B cell (primary cell): ENCODE measurements at regions not wholly inside any gene's neighbourhood (a gene's known extent, or its start where the extent isn't known, plus 50 kb on each side); places are given as distances from the start of the nearest gene placed in this dataset.

Source experiments
- ATAC-seq: fragments of 200-7000 bp; cut with Tn5 transposase; one replicate; pipeline ENCODE4 v1.10.0; 2021; ENCODE audit warnings: low read depth, mild to moderate bottlenecking, moderate number of reproducible peaks, moderate library complexity
- CTCF ChIA-PET: fragments of 350-600 bp; sonication (Branson Sonifier 250); formaldehyde crosslinking; loops from one replicate; lab custom pipeline; 2021; ENCODE audit warnings: antibody characterized with exemption, inconsistent platforms; lab: Charles Lee
- POLR2A ChIA-PET: fragments of 350-600 bp; sonication (Branson Sonifier 250); formaldehyde crosslinking; loops from one replicate; lab custom pipeline; 2021; ENCODE audit warnings: antibody characterized with exemption; lab: Charles Lee
- DNase-seq: peaks from one replicate; pipeline ENCODE4 v3.0.0; 2013
- H2AFZ ChIP-seq: 2 replicates; pipeline ENCODE4 v1.6.1; 2012; ENCODE audit warnings: mild to moderate bottlenecking, low read depth, low read length; ENCODE audit not compliant: insufficient read depth, poor library complexity, severe bottlenecking
- H3K27ac ChIP-seq, 2 donors: 1 replicate in 1 of 2; 2 replicates in 1 of 2; pipeline ENCODE4 v1.5.1; 2012 to 2013; ENCODE audit warnings: low read length in 2 of 2, mild to moderate bottlenecking in 2 of 2, moderate library complexity in 1 of 2
- H3K27me3 ChIP-seq, 4 experiments: fragments of 200-600 bp in 1 of 4; sonication (generic) in 1 of 4; replicated peaks in 1 of 4; 1 replicate in 2 of 4; 2 replicates in 2 of 4; pipeline versions ENCODE4 v1.6.1 to v1.7.0; 2013 to 2016; ENCODE audit warnings: low read length in 3 of 4, mild to moderate bottlenecking in 2 of 4, mixed read lengths in 1 of 4, moderate library complexity in 1 of 4; ENCODE audit not compliant: insufficient read depth in 4 of 4, control insufficient read depth in 3 of 4; ENCODE audit errors: control extremely low read depth in 1 of 4
- H3K36me3 ChIP-seq, 2 experiments: replicated peaks in 1 of 2; 1 replicate in 1 of 2; 2 replicates in 1 of 2; pipeline versions ENCODE4 v1.6.1 to v1.7.1; 2013; ENCODE audit warnings: low read length in 1 of 2; ENCODE audit not compliant: insufficient read depth in 2 of 2, control insufficient read depth in 1 of 2; ENCODE audit errors: control extremely low read depth in 1 of 2, extremely low read depth in 1 of 2
- H3K4me1 ChIP-seq, 2 donors: fragments of 200-600 bp in 1 of 2; sonication (generic) in 1 of 2; 1 replicate in 1 of 2; 2 replicates in 1 of 2; pipeline versions ENCODE4 v1.5.1 to v1.6.1; 2013 to 2017; ENCODE audit warnings: low read length in 2 of 2; ENCODE audit not compliant: control insufficient read depth in 2 of 2, insufficient read depth in 2 of 2
- H3K4me2 ChIP-seq: replicated peaks from 2 replicates; pipeline ENCODE3; 2012; ENCODE audit warnings: mild to moderate bottlenecking, low read depth, low read length; ENCODE audit not compliant: poor library complexity, severe bottlenecking
- H3K4me3 ChIP-seq, 5 experiments: fragments of 200-600 bp in 1 of 5; sonication (generic) in 1 of 5; 1 replicate in 3 of 5; 2 replicates in 2 of 5; pipeline versions ENCODE4 v1.5.1 to v1.7.0; 2011 to 2016; ENCODE audit warnings: low read length in 4 of 5, mild to moderate bottlenecking in 4 of 5, low read depth in 2 of 5, control low read depth in 1 of 5, moderate library complexity in 1 of 5; ENCODE audit not compliant: insufficient read depth in 1 of 5; ENCODE audit errors: control extremely low read depth in 1 of 5, extremely low read depth in 1 of 5
- H3K79me2 ChIP-seq: fragments of 200-600 bp; sonication (generic); one replicate; pipeline ENCODE4 v1.6.0; 2016; ENCODE audit warnings: low read length; ENCODE audit not compliant: control insufficient read depth, insufficient read depth
- H3K9ac ChIP-seq: fragments of 200-600 bp; sonication (generic); 2 replicates; pipeline ENCODE4 v1.6.1; 2017; ENCODE audit warnings: mild to moderate bottlenecking, low read length, moderate library complexity
- H3K9me3 ChIP-seq, 3 donors: one replicate each; pipeline versions ENCODE4 v1.6.1 to v1.7.1; 2013; ENCODE audit warnings: low read length in 2 of 3; ENCODE audit not compliant: control insufficient read depth in 2 of 3, insufficient read depth in 1 of 3; ENCODE audit errors: control extremely low read depth in 1 of 3
- H4K20me1 ChIP-seq: 2 replicates; pipeline ENCODE4 v1.6.0; 2012; ENCODE audit warnings: mild to moderate bottlenecking, low read length; ENCODE audit not compliant: insufficient read depth, control insufficient read depth, poor library complexity, severe bottlenecking
- H3K27ac Mint-ChIP-seq: one replicate; pipeline ENCODE4 v1.8.0; 2021; ENCODE audit warnings: mixed read lengths
- H3K27me3 Mint-ChIP-seq: one replicate; pipeline ENCODE4 v1.8.0; 2021; ENCODE audit warnings: mixed read lengths
- H3K4me1 Mint-ChIP-seq: one replicate; pipeline ENCODE4 v1.8.0; 2021; ENCODE audit warnings: mixed read lengths
- H3K4me3 Mint-ChIP-seq: one replicate; pipeline ENCODE4 v1.8.0; 2021; ENCODE audit warnings: mixed read lengths
- H3K9me3 Mint-ChIP-seq: one replicate; pipeline ENCODE4 v1.8.0; 2022; ENCODE audit warnings: mixed read lengths; ENCODE audit not compliant: insufficient read depth
- CTCF ChIP-seq: fragments of 200-600 bp; IDR thresholded peaks from one replicate; pipeline ENCODE4 v1.8.0; 2022; ENCODE audit warnings: antibody characterized with exemption, mild to moderate bottlenecking
- EZH2 ChIP-seq: IDR thresholded peaks from 2 replicates; pipeline ENCODE4 v1.6.1; 2012; ENCODE audit warnings: borderline replicate concordance, low read depth, mild to moderate bottlenecking, moderate library complexity, low read length; ENCODE audit not compliant: insufficient read depth, poor library complexity, severe bottlenecking
- WGBS: methylation state at CpG from one replicate; pipeline ENCODE4 v1.1.5; 2013; ENCODE audit warnings: missing lambda C conversion rate; ENCODE audit not compliant: insufficient coverage; 5-methylcytosine and 5-hydroxymethylcytosine counted together
- intact Hi-C: fragments of 100-400 bp; cut with micrococcal nuclease; formaldehyde crosslinking; loops from one replicate; pipeline ENCODE4 v1.10.0; 2022

- no peaks in the 10 kb centered on the region for H3K27me3 Mint-ChIP-seq
- no peak for DNase-seq
- H3K27ac ChIP-seq = no peak overlapping the region
- 83% methylated on average over 11 of the region's 15 CpGs for WGBS
- H3K9ac ChIP-seq = no peak overlapping the region
- no peaks in the 10 kb centered on the region for H4K20me1 ChIP-seq
- no peaks in the 10 kb centered on the region for H3K4me1 ChIP-seq
- ChIA-PET POLR2A (no interaction called here), CTCF (interaction anchor here (1.1 kb wide), 1 partner anchor 20 kb away, joined by 3 read pairs; no protein-coding TSS in a partner anchor)
- H3K4me3 Mint-ChIP-seq = no peak overlapping the region
- intact Hi-C loops = no loop called here
- no peak for TF ChIP-seq CTCF
- no peak for TF ChIP-seq EZH2
- no peak for ATAC-seq
- H3K4me2 ChIP-seq = no peak overlapping the region
- H3K4me3 ChIP-seq = no peak overlapping the region
- no peak overlapping the region for H3K27ac Mint-ChIP-seq
- no peaks in the 10 kb centered on the region for H3K4me1 Mint-ChIP-seq
- no peaks in the 10 kb centered on the region for H3K9me3 ChIP-seq
- H3K36me3 ChIP-seq = no peaks in the 10 kb centered on the region
- H3K9me3 Mint-ChIP-seq = no peaks in the 10 kb centered on the region
- H3K79me2 ChIP-seq = no peaks in the 10 kb centered on the region
- H2AFZ ChIP-seq = no peak overlapping the region
- H3K27me3 ChIP-seq = no peaks in the 10 kb centered on the region
Observed at GRCh38 chr16:54540525-54541180, 254.1 kb upstream of the IRX3 start.

- Mint-ChIP-seq H3K4me3 (no peak overlapping the region), H3K27me3 (no peaks in the 10 kb centered on the region), H3K9me3 (no peaks in the 10 kb centered on the region), H3K27ac (no peak overlapping the region), H3K4me1 (no peaks in the 10 kb centered on the region)
- no peak for ATAC-seq
- no peak overlapping the region for H3K4me2 ChIP-seq
- no peak for TF ChIP-seq CTCF
- TF ChIP-seq EZH2 = no peak
- H3K4me3 ChIP-seq = no peak overlapping the region
- 100% methylated on average over 1 of the region's 3 CpGs for WGBS
- no peaks in the 10 kb centered on the region for H3K4me1 ChIP-seq
- H4K20me1 ChIP-seq = no peaks in the 10 kb centered on the region
- H3K9me3 ChIP-seq = peaks cover 0 to under 1% (median 0%) of the 10 kb centered on the region in 3 donors
- intact Hi-C loops = no loop called here
- ChIA-PET POLR2A (no interaction called here), CTCF (no interaction called here)
- peaks cover 0 to 1% (median 0%) of the 10 kb centered on the region in 4 experiments for H3K27me3 ChIP-seq
- no peaks in the 10 kb centered on the region for H3K36me3 ChIP-seq
- no peak overlapping the region for H3K27ac ChIP-seq
- no peaks in the 10 kb centered on the region for H3K79me2 ChIP-seq
- H3K9ac ChIP-seq = no peak overlapping the region
- no peak overlapping the region for H2AFZ ChIP-seq
- DNase-seq = no peak
Observed at GRCh38 chr16:54538276-54538675, 251.7 kb upstream of the IRX3 start.
